SIG-M5 (cell line): ENCODE measurements at regions not wholly inside any gene's neighbourhood (a gene's known extent, or its start where the extent isn't known, plus 50 kb on each side); places are given as distances from the start of the nearest gene placed in this dataset.
"Not testable (repeated sequence)": the region's sequence is repeated elsewhere in the genome, so short reads cannot be mapped to it uniquely, and the experiment has no call there.

Experiments
- DNase-seq: peaks from one replicate; lab custom pipeline; 2025; lab: John Stamatoyannopoulos, UW

- DNase-seq = no peak
These were observed 376.7 kb upstream of the DIPK2B start for GRCh38 chrX:45577361-45577760.

- no peak for DNase-seq
These were observed 370.8 kb upstream of the DIPK2B start for GRCh38 chrX:45571453-45571852.

GRCh38 chrX:45566456-45566855 lies 365.8 kb upstream of the DIPK2B start:
- DNase-seq = no peak

- no peak for DNase-seq
These were observed 356.7 kb upstream of the DIPK2B start for GRCh38 chrX:45557387-45557786.

GRCh38 chrX:45554736-45555135 lies 354.1 kb upstream of the DIPK2B start:
- DNase-seq = no peak

GRCh38 chrX:45553417-45553816 lies 352.7 kb upstream of the DIPK2B start:
- DNase-seq = no peak

- DNase-seq = not testable (repeated sequence)
These were observed 346.0 kb upstream of the DIPK2B start for GRCh38 chrX:45546697-45547096.

GRCh38 chrX:45540181-45540580 lies 339.5 kb upstream of the DIPK2B start:
- no peak for DNase-seq

- DNase-seq = no peak
These were observed 337.3 kb upstream of the DIPK2B start for GRCh38 chrX:45537936-45538335.

- no peak for DNase-seq
These were observed 327.2 kb upstream of the DIPK2B start for GRCh38 chrX:45527834-45528233.

GRCh38 chrX:45524805-45525204 lies 324.1 kb upstream of the DIPK2B start:
- no peak for DNase-seq

GRCh38 chrX:45524296-45524695 lies 323.6 kb upstream of the DIPK2B start:
- no peak for DNase-seq

- DNase-seq = no peak
These were observed 317.9 kb upstream of the DIPK2B start for GRCh38 chrX:45518552-45518951.

- no peak for DNase-seq
These were observed 316.7 kb upstream of the DIPK2B start for GRCh38 chrX:45517090-45517973.

- peak; percentile 5 for DNase-seq
These were observed 314.9 kb upstream of the DIPK2B start for GRCh38 chrX:45515262-45516215.

- no peak for DNase-seq
These were observed 312.4 kb upstream of the DIPK2B start for GRCh38 chrX:45513042-45513441.

- no peak for DNase-seq
These were observed 307.8 kb upstream of the DIPK2B start for GRCh38 chrX:45508454-45508853.

GRCh38 chrX:45506149-45506730 lies 305.6 kb upstream of the DIPK2B start:
- DNase-seq = no peak

GRCh38 chrX:45505214-45505613 lies 304.5 kb upstream of the DIPK2B start:
- DNase-seq = no peak

- not testable (repeated sequence) for DNase-seq
These were observed 303.2 kb upstream of the DIPK2B start for GRCh38 chrX:45503787-45504362.

- no peak for DNase-seq
These were observed 301.7 kb upstream of the DIPK2B start for GRCh38 chrX:45502396-45502795.

GRCh38 chrX:45497290-45497689 lies 296.6 kb upstream of the DIPK2B start:
- no peak for DNase-seq
